Activated CD8-positive, alpha-beta T cell treated with anti-CD3 and anti-CD28 coated beads for 36 hours (primary cell): ENCODE measurements at regions not wholly inside any gene's neighbourhood (a gene's known extent, or its start where the extent isn't known, plus 50 kb on each side); places are given as distances from the start of the nearest gene placed in this dataset.

Experiments
- ATAC-seq: fragments of 200-7000 bp; cut with Tn5 transposase; one replicate; pipeline ENCODE4 v1.10.0; 2021; ENCODE audit warnings: mild to moderate bottlenecking, moderate library complexity
- CTCF ChIA-PET: fragments of 350-600 bp; sonication (Branson Sonifier 250); formaldehyde crosslinking; loops from one replicate; lab custom pipeline; 2021; ENCODE audit warnings: antibody characterized with exemption; lab: Charles Lee
- POLR2A ChIA-PET: fragments of 350-600 bp; sonication (Branson Sonifier 250); formaldehyde crosslinking; loops from one replicate; lab custom pipeline; 2021; ENCODE audit warnings: antibody characterized with exemption; lab: Charles Lee
- DNase-seq: peaks from one replicate; pipeline ENCODE4 v3.0.0-alpha.2; 2020
- H3K27ac Mint-ChIP-seq: one replicate; pipeline ENCODE4 v1.8.0; 2021; ENCODE audit warnings: mild to moderate bottlenecking, mixed read lengths
- H3K27me3 Mint-ChIP-seq: one replicate; pipeline ENCODE4 v1.8.0; 2021; ENCODE audit warnings: mixed read lengths
- H3K36me3 Mint-ChIP-seq: one replicate; pipeline ENCODE4 v1.8.0; 2021; ENCODE audit warnings: low read depth, mixed read lengths
- H3K4me1 Mint-ChIP-seq: one replicate; pipeline ENCODE4 v1.8.0; 2021; ENCODE audit warnings: low read depth, mixed read lengths
- H3K4me3 Mint-ChIP-seq: one replicate; pipeline ENCODE4 v1.8.0; 2021; ENCODE audit warnings: mild to moderate bottlenecking, moderate library complexity, mixed read lengths
- H3K9me3 Mint-ChIP-seq: one replicate; pipeline ENCODE4 v1.8.0; 2021; ENCODE audit warnings: mixed read lengths
- intact Hi-C: fragments of 100-400 bp; cut with micrococcal nuclease; formaldehyde crosslinking; loops from one replicate; pipeline ENCODE4 v1.10.0; 2022
- TF ChIP-seq, protein P1 (sequence below): fragments of 200-600 bp; IDR thresholded peaks from one replicate; pipeline ENCODE4 v1.8.0; 2022; ENCODE audit warnings: antibody characterized with exemption, mild to moderate bottlenecking

DNA sequence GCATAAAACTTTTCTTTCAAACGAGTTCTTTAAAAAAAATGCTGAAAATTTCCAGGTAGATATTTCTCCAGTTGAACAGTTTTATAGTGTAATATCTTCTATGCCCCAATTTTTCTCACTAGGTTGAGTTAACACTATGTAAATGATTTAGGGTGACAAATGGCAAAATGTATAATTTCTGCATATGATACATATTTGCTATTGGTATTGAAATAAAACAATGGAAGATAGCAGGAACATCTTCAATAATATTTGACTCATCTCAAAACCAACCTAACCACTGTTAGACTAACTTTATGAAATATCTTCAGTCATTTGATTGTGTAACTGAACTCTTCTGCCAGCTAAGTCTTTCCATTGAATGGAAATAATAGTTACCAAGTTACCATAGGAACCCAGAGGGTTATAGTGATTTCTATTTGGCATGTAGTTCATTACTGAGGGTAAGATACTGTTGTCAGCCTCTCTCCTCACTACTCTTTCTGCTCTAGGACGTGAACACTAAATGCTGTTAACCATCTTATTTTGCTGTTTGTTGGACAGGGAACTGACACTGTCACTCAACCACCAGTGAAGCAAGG, 824.7 kb upstream of the NECTIN3 start:
- Mint-ChIP-seq H3K27me3 (no peaks in the 10 kb centered on the region), H3K9me3 (no peaks in the 10 kb centered on the region), H3K4me1 (peaks cover 10% of the 10 kb centered on the region), H3K4me3 (no peak overlapping the region), H3K27ac (no peak overlapping the region), H3K36me3 (no peaks in the 10 kb centered on the region)
- ChIA-PET CTCF (no interaction called here), POLR2A (no interaction called here)
- DNase-seq: no peak
- no peak for ATAC-seq
- TF ChIP-seq, protein P1, sequence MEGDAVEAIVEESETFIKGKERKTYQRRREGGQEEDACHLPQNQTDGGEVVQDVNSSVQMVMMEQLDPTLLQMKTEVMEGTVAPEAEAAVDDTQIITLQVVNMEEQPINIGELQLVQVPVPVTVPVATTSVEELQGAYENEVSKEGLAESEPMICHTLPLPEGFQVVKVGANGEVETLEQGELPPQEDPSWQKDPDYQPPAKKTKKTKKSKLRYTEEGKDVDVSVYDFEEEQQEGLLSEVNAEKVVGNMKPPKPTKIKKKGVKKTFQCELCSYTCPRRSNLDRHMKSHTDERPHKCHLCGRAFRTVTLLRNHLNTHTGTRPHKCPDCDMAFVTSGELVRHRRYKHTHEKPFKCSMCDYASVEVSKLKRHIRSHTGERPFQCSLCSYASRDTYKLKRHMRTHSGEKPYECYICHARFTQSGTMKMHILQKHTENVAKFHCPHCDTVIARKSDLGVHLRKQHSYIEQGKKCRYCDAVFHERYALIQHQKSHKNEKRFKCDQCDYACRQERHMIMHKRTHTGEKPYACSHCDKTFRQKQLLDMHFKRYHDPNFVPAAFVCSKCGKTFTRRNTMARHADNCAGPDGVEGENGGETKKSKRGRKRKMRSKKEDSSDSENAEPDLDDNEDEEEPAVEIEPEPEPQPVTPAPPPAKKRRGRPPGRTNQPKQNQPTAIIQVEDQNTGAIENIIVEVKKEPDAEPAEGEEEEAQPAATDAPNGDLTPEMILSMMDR: no peak
- intact Hi-C loops: no loop called here

DNA sequence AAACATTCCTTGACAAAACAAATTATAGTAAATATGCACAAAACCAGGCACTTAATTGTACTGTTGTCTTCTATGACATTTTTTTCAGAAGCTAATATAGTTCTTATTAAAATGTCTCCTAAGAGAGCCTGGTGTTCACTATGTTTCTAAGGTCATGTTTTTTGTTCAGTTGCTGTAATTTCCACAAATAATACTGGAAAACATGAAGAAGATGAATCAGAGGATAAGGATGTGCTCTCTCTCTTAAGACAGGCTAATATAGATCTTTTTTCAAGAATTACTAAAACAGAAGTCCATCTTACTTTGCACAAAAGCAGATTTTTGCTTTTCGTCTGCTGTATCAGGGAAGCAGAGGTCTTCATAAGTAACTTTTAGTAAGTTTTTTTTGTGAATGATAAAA, 823.0 kb upstream of the NECTIN3 start:
- ATAC-seq (no peak), DNase-seq (no peak)
- ChIA-PET CTCF (no interaction called here), POLR2A (no interaction called here)
- Mint-ChIP-seq H3K27ac (no peak overlapping the region), H3K36me3 (no peaks in the 10 kb centered on the region), H3K4me3 (no peak overlapping the region), H3K27me3 (no peaks in the 10 kb centered on the region), H3K4me1 (peaks cover 10% of the 10 kb centered on the region), H3K9me3 (no peaks in the 10 kb centered on the region)
- intact Hi-C loops: no loop called here
- TF ChIP-seq, protein P1: no peak

DNA sequence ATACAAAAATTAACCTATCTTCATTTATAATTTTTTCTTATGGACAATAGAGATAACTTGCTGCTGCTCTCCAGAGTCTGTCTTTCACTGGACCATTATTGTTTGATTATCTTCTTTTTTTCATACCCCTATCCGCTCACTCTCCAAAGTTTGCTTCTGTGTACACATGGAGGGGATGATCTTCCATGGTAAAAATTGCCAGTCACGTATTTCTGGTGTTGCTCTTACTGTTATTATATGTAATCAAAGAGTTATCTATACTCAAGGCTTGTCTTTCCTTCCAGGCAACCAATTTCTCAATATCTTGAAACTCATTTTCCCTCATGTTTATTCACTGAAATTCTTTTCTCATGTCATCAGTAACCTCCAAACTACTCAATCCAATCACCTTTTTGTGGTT, 817.8 kb upstream of the NECTIN3 start:
- ATAC-seq (no peak), DNase-seq (no peak)
- TF ChIP-seq, protein P1: no peak
- intact Hi-C loops: no loop called here
- H3K4me3 Mint-ChIP-seq: no peak overlapping the region
- no peaks in the 10 kb centered on the region for H3K4me1 Mint-ChIP-seq
- POLR2A ChIA-PET: no interaction called here
- H3K36me3 Mint-ChIP-seq: no peaks in the 10 kb centered on the region
- H3K27ac Mint-ChIP-seq: no peak overlapping the region
- no peaks in the 10 kb centered on the region for H3K9me3 Mint-ChIP-seq
- CTCF ChIA-PET: no interaction called here
- H3K27me3 Mint-ChIP-seq: peaks cover 2% of the 10 kb centered on the region

DNA sequence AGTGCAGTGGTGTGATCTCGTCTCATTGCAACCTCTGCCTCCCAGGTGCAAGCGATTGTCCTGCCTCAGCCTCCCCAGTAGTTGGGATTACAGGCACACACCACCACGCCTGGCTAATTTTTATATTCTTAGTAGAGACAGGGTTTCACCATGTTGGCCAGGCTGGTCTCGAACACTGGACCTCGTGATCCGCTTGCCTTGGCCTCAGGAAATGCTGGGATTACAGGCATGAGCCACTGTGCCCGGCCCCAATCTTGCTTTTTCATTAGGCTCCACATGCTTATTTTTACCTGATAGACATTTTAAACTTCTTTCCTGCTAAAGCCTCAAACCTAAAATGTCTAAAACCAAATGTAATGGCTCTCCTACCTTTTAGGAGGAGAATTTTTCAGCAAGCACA, 817.0 kb upstream of the NECTIN3 start:
- intact Hi-C loops: no loop called here
- Mint-ChIP-seq H3K4me1 (no peaks in the 10 kb centered on the region), H3K27me3 (peaks cover 2% of the 10 kb centered on the region), H3K9me3 (no peaks in the 10 kb centered on the region), H3K36me3 (no peaks in the 10 kb centered on the region), H3K4me3 (no peak overlapping the region), H3K27ac (no peak overlapping the region)
- ChIA-PET POLR2A (no interaction called here), CTCF (no interaction called here)
- DNase-seq: no peak
- no peak for ATAC-seq
- TF ChIP-seq, protein P1: no peak

DNA sequence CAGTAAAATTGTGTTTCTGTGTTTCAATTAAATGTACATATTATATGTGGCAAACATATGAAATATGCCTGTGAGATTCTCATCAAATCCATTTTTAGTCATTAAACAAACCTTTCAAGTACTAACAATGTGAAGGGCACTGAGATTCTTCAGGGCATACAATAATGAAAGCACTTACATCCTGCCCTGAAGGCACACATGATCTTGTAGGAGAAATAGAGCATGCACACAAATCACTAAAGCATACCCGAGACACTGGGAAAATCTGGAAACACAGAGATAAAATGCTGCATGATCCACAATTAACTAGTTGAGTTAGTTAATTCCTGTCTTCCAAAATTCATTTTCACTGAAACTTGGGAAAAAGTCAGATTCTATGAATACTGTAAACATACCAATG, 810.5 kb upstream of the NECTIN3 start:
- Mint-ChIP-seq H3K9me3 (no peaks in the 10 kb centered on the region), H3K36me3 (no peaks in the 10 kb centered on the region), H3K4me3 (no peak overlapping the region), H3K4me1 (no peaks in the 10 kb centered on the region), H3K27me3 (peaks cover 6% of the 10 kb centered on the region), H3K27ac (no peak overlapping the region)
- TF ChIP-seq, protein P1: no peak
- intact Hi-C loops: no loop called here
- ChIA-PET POLR2A (no interaction called here), CTCF (interaction anchor here (2.0 kb wide), 1 partner anchor 54 kb away, joined by 6 read pairs; no protein-coding TSS in a partner anchor)
- no peak for DNase-seq
- no peak for ATAC-seq
